IPS DF 6.9 (cell line): ENCODE measurements at regions not wholly inside any gene's neighbourhood (a gene's known extent, or its start where the extent isn't known, plus 50 kb on each side); places are given as distances from the start of the nearest gene placed in this dataset.
"Not testable (repeated sequence)": the region's sequence is repeated elsewhere in the genome, so short reads cannot be mapped to it uniquely, and the experiment has no call there.

Experiments
- DNase-seq: peaks from one replicate; pipeline ENCODE4 v3.0.0-alpha.2; 2013; ENCODE audit warnings: low read depth, low spot score
- H3K27ac ChIP-seq: one replicate; pipeline ENCODE4 v1.5.1; 2013; ENCODE audit warnings: low read length, control low read depth
- H3K27me3 ChIP-seq: 2 replicates; pipeline ENCODE4 v1.6.1; 2013; ENCODE audit warnings: mild to moderate bottlenecking, low read length; ENCODE audit not compliant: control insufficient read depth, insufficient read depth
- H3K36me3 ChIP-seq: 2 replicates; pipeline ENCODE4 v1.6.1; 2013; ENCODE audit warnings: low read length; ENCODE audit not compliant: control insufficient read depth, insufficient read depth
- H3K4me1 ChIP-seq: 2 replicates; pipeline ENCODE4 v1.6.1; 2013; ENCODE audit warnings: low read length; ENCODE audit not compliant: control insufficient read depth, insufficient read depth
- H3K4me3 ChIP-seq: 2 replicates; pipeline ENCODE4 v1.5.1; 2013; ENCODE audit warnings: mild to moderate bottlenecking, low read length
- H3K9me3 ChIP-seq: 2 replicates; pipeline ENCODE4 v1.6.1; 2013; ENCODE audit warnings: low read length, inconsistent platforms; ENCODE audit not compliant: control insufficient read depth, insufficient read depth
- WGBS: extraction: QIAGEN DNeasy Blood & Tissue Kit; methylation state at CpG from one replicate; pipeline ENCODE4 v1.1.7; 2013; ENCODE audit warnings: mixed read lengths, missing lambda C conversion rate; ENCODE audit not compliant: insufficient read length, insufficient coverage; 5-methylcytosine and 5-hydroxymethylcytosine counted together

DNA sequence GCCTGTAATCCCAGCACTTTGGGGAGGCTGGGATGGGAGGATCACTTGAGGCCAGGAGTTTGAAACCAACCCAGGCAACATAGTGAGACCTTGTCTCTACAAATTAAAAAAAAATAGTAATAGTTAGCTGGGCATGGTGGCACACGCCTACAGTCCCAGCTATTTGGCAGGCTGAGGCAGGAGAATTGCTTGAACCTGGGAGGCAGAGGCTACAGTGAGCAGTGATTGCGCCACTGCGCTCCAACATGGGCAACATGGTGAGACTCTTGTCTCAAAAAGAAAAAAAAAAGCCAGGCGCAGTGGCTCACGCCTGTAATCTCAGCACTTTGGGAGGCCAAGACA, 56.9 kb upstream of the MRTFB start:
- no CpG with 5 or more reads among the region's 5 CpGs for WGBS

GRCh38 chr16:14015033-14015432, 56.1 kb upstream of the MRTFB start:
- no peak overlapping the region for H3K27ac ChIP-seq
- no peaks in the 10 kb centered on the region for H3K9me3 ChIP-seq
- H3K4me3 ChIP-seq: no peak overlapping the region
- H3K27me3 ChIP-seq: peaks cover 1% of the 10 kb centered on the region; the same call in 1 of the 2 replicates
- H3K4me1 ChIP-seq: peaks cover 2% of the 10 kb centered on the region; the same call in 1 of the 2 replicates
- H3K36me3 ChIP-seq: no peaks in the 10 kb centered on the region
- DNase-seq: no peak
- no CpG with 5 or more reads among the region's 4 CpGs for WGBS

More for the DNA sequence above, 56.9 kb upstream of the MRTFB start:
- DNase-seq: no peak
- Histone ChIP-seq H3K4me3 (no peak overlapping the region), H3K36me3 (no peaks in the 10 kb centered on the region), H3K4me1 (peaks cover 2% of the 10 kb centered on the region; the same call in 1 of the 2 replicates), H3K27ac (no peak overlapping the region), H3K27me3 (peaks cover 1% of the 10 kb centered on the region; the same call in 1 of the 2 replicates), H3K9me3 (no peaks in the 10 kb centered on the region)

- peaks cover 2% of the 10 kb centered on the region; the same call in 1 of the 2 replicates for H3K4me1 ChIP-seq
- no peak overlapping the region for H3K27ac ChIP-seq
- no peaks in the 10 kb centered on the region for H3K9me3 ChIP-seq
- no peak overlapping the region for H3K4me3 ChIP-seq
- no peak for DNase-seq
- WGBS: no CpG with 5 or more reads among the region's 11 CpGs
- H3K27me3 ChIP-seq: peaks cover 1% of the 10 kb centered on the region; the same call in 1 of the 2 replicates
- H3K36me3 ChIP-seq: no peaks in the 10 kb centered on the region
These were observed 55.7 kb upstream of the MRTFB start for GRCh38 chr16:14015461-14015860.

GRCh38 chr16:14015948-14016347, 55.2 kb upstream of the MRTFB start:
- DNase-seq: no peak
- Histone ChIP-seq H3K27me3 (peaks cover 1% of the 10 kb centered on the region; the same call in 1 of the 2 replicates), H3K27ac (no peak overlapping the region), H3K36me3 (no peaks in the 10 kb centered on the region), H3K9me3 (no peaks in the 10 kb centered on the region), H3K4me1 (peaks cover 2% of the 10 kb centered on the region; the same call in 1 of the 2 replicates), H3K4me3 (no peak overlapping the region)
- no CpG with 5 or more reads among the region's 2 CpGs for WGBS

GRCh38 chr16:14016362-14016761, 54.8 kb upstream of the MRTFB start:
- DNase-seq, H3K27ac ChIP-seq, H3K4me3 ChIP-seq, H3K36me3 ChIP-seq, H3K27me3 ChIP-seq, H3K9me3 ChIP-seq, H3K4me1 ChIP-seq: not testable (repeated sequence)
- no CpG with 5 or more reads among the region's 15 CpGs for WGBS

GRCh38 chr16:14017886-14018285, 53.2 kb upstream of the MRTFB start:
- no peaks in the 10 kb centered on the region for H3K9me3 ChIP-seq
- no peak for DNase-seq
- H3K4me1 ChIP-seq: peaks cover 2% of the 10 kb centered on the region; the same call in 1 of the 2 replicates
- no peaks in the 10 kb centered on the region for H3K36me3 ChIP-seq
- no CpG with 5 or more reads among the region's 2 CpGs for WGBS
- no peak overlapping the region for H3K4me3 ChIP-seq
- no peak overlapping the region for H3K27ac ChIP-seq
- H3K27me3 ChIP-seq: no peaks in the 10 kb centered on the region

- Histone ChIP-seq H3K4me3 (no peak overlapping the region), H3K27me3 (no peaks in the 10 kb centered on the region), H3K4me1 (no peaks in the 10 kb centered on the region), H3K9me3 (no peaks in the 10 kb centered on the region), H3K27ac (no peak overlapping the region), H3K36me3 (no peaks in the 10 kb centered on the region)
- WGBS: no CpG with 5 or more reads among the region's 4 CpGs
- DNase-seq: no peak
These were observed 52.3 kb upstream of the MRTFB start for GRCh38 chr16:14018851-14019250.

- Histone ChIP-seq H3K27me3 (no peaks in the 10 kb centered on the region), H3K36me3 (no peaks in the 10 kb centered on the region), H3K27ac (no peak overlapping the region), H3K4me3 (no peak overlapping the region), H3K4me1 (no peaks in the 10 kb centered on the region), H3K9me3 (no peaks in the 10 kb centered on the region)
- WGBS: no CpG with 5 or more reads among the region's 2 CpGs
- no peak for DNase-seq
These were observed 51.0 kb upstream of the MRTFB start for GRCh38 chr16:14020141-14020540.
